PC-9 (cell line): ENCODE measurements at regions not wholly inside any gene's neighbourhood (a gene's known extent, or its start where the extent isn't known, plus 50 kb on each side); places are given as distances from the start of the nearest gene placed in this dataset.

Experiments
- BruUV-seq: library from RNA; stranded (reverse); fragments of 400-500 nt; replicated peaks from 2 replicates; lab custom pipeline; 2021; lab: Mats Ljungman, UMichigan
- CTCF ChIA-PET: fragments of 300-600 bp; sonication (Branson Sonifier 250); formaldehyde crosslinking; loops from one replicate; lab custom pipeline; 2022; ENCODE audit warnings: antibody characterized with exemption; lab: Charles Lee
- POLR2A ChIA-PET: fragments of 300-600 bp; sonication (Branson Sonifier 250); formaldehyde crosslinking; loops from one replicate; lab custom pipeline; 2022; ENCODE audit warnings: antibody characterized with exemption; ENCODE audit not compliant: unreplicated experiment; lab: Charles Lee
- DNase-seq, 2 experiments: peaks; one replicate each; pipeline versions ENCODE4 v3.0.0 to v3.0.0-alpha.2; 2015 to 2022; ENCODE audit warnings: mixed read lengths in 1 of 2
- H2AFZ ChIP-seq: fragments of 200-600 bp; sonication (generic); 2 replicates; pipeline ENCODE4 v1.8.1; 2017; ENCODE audit warnings: antibody characterized with exemption
- H3F3A ChIP-seq: fragments of 200-600 bp; sonication (generic); 2 replicates; pipeline ENCODE4 v1.8.1; 2017; ENCODE audit warnings: antibody characterized with exemption, mild to moderate bottlenecking, low read depth; ENCODE audit not compliant: insufficient read depth
- H3K27ac ChIP-seq: fragments of 200-600 bp; sonication (generic); 2 replicates; pipeline ENCODE4 v1.6.1; 2016; ENCODE audit warnings: mixed run types
- H3K27me3 ChIP-seq: fragments of 200-600 bp; sonication (generic); 2 replicates; pipeline ENCODE4 v1.6.1; 2016; ENCODE audit warnings: low read depth, mixed run types; ENCODE audit not compliant: insufficient read depth
- H3K36me3 ChIP-seq: fragments of 200-600 bp; sonication (generic); 2 replicates; pipeline ENCODE4 v1.6.1; 2016; ENCODE audit warnings: low read depth, mixed run types
- H3K4me1 ChIP-seq: fragments of 200-600 bp; sonication (generic); replicated peaks from 2 replicates; pipeline ENCODE4 v1.6.1; 2016; ENCODE audit warnings: mixed run types; ENCODE audit not compliant: insufficient read depth
- H3K4me2 ChIP-seq: fragments of 200-600 bp; sonication (generic); 2 replicates; pipeline ENCODE4 v1.6.1; 2017; ENCODE audit warnings: mixed run types
- H3K4me3 ChIP-seq: fragments of 200-600 bp; sonication (generic); 2 replicates; pipeline ENCODE4 v1.6.1; 2016; ENCODE audit warnings: mixed run types
- H3K79me2 ChIP-seq: fragments of 200-600 bp; sonication (generic); 2 replicates; pipeline ENCODE4 v1.6.1; 2017; ENCODE audit warnings: low read depth, mixed run types
- H3K9me2 ChIP-seq: fragments of 200-600 bp; sonication (generic); 2 replicates; pipeline ENCODE4 v1.8.1; 2017; ENCODE audit warnings: mild to moderate bottlenecking; ENCODE audit not compliant: insufficient read depth
- H3K9me3 ChIP-seq: fragments of 200-600 bp; sonication (generic); 2 replicates; pipeline ENCODE4 v1.8.1; 2016; ENCODE audit warnings: low read depth; ENCODE audit not compliant: insufficient read depth
- H4K20me1 ChIP-seq: fragments of 200-600 bp; sonication (generic); 2 replicates; pipeline ENCODE4 v1.8.1; 2017; ENCODE audit not compliant: insufficient read depth
- CTCF ChIP-seq: fragments of 200-600 bp; sonication (generic); conservative IDR thresholded peaks from 2 replicates; pipeline ENCODE4 v1.6.1; 2017; ENCODE audit warnings: mixed run types, antibody characterized with exemption, mild to moderate bottlenecking, moderate library complexity
- EZH2 ChIP-seq: fragments of 200-600 bp; sonication (generic); IDR thresholded peaks from 2 replicates; pipeline ENCODE4 v1.8.0; 2017; ENCODE audit warnings: antibody characterized with exemption, low read depth
- intact Hi-C: fragments of 100-400 bp; cut with micrococcal nuclease; formaldehyde crosslinking; loops from one replicate; pipeline ENCODE4 v1.10.0; 2022; ENCODE audit not compliant: unreplicated experiment

- H3F3A ChIP-seq: no peaks in the 10 kb centered on the region
- no peaks in the 10 kb centered on the region for H3K4me1 ChIP-seq
- no TSS peak for BruUV-seq
- H3K4me3 ChIP-seq: no peak overlapping the region
- no peak overlapping the region for H3K27ac ChIP-seq
- intact Hi-C loops: no loop called here
- H3K9me2 ChIP-seq: no peaks in the 10 kb centered on the region
- no peaks in the 10 kb centered on the region for H3K79me2 ChIP-seq
- CTCF ChIA-PET: no interaction called here
- H3K9me3 ChIP-seq: no peaks in the 10 kb centered on the region
- POLR2A ChIA-PET: no interaction called here
- H3K4me2 ChIP-seq: no peak overlapping the region
- TF ChIP-seq CTCF (no peak), EZH2 (no peak)
- H3K27me3 ChIP-seq: no peaks in the 10 kb centered on the region
- H4K20me1 ChIP-seq: no peaks in the 10 kb centered on the region
- DNase-seq: no peak
- no peak overlapping the region for H2AFZ ChIP-seq
- no peaks in the 10 kb centered on the region for H3K36me3 ChIP-seq
These were observed 68.0 kb upstream of the PLS3 start for GRCh38 chrX:115493015-115493414.

- POLR2A ChIA-PET: no interaction called here
- intact Hi-C loops: no loop called here
- no peaks in the 10 kb centered on the region for H3K4me1 ChIP-seq
- no peak for TF ChIP-seq EZH2
- TF ChIP-seq CTCF: no peak
- H3K4me3 ChIP-seq: no peak overlapping the region
- H2AFZ ChIP-seq: no peak overlapping the region
- no TSS peak for BruUV-seq
- no peaks in the 10 kb centered on the region for H3K27me3 ChIP-seq
- no peak overlapping the region for H3K4me2 ChIP-seq
- H3K27ac ChIP-seq: no peak overlapping the region
- H3K9me3 ChIP-seq: no peaks in the 10 kb centered on the region
- H4K20me1 ChIP-seq: no peaks in the 10 kb centered on the region
- H3K79me2 ChIP-seq: no peaks in the 10 kb centered on the region
- H3K9me2 ChIP-seq: no peaks in the 10 kb centered on the region
- H3K36me3 ChIP-seq: no peaks in the 10 kb centered on the region
- no peaks in the 10 kb centered on the region for H3F3A ChIP-seq
- DNase-seq: no peak
- CTCF ChIA-PET: no interaction called here
These were observed 66.8 kb upstream of the PLS3 start for GRCh38 chrX:115494161-115494560.

GRCh38 chrX:115499112-115499805, 61.7 kb upstream of the PLS3 start:
- no peaks in the 10 kb centered on the region for H3K4me1 ChIP-seq
- no peaks in the 10 kb centered on the region for H3K36me3 ChIP-seq
- DNase-seq: no peak
- intact Hi-C loops: no loop called here
- no peaks in the 10 kb centered on the region for H3K79me2 ChIP-seq
- H2AFZ ChIP-seq: 0 out of 2 replicates have a peak overlapping the region, but pooled peaks have one; percentile 32
- H3K27me3 ChIP-seq: no peaks in the 10 kb centered on the region
- BruUV-seq: no TSS peak
- TF ChIP-seq CTCF (no peak), EZH2 (no peak)
- H3F3A ChIP-seq: no peaks in the 10 kb centered on the region
- no peaks in the 10 kb centered on the region for H4K20me1 ChIP-seq
- H3K4me2 ChIP-seq: peak overlapping the region; percentile 40; the same call in 1 of the 2 replicates
- ChIA-PET CTCF (no interaction called here), POLR2A (no interaction called here)
- H3K27ac ChIP-seq: no peak overlapping the region
- no peaks in the 10 kb centered on the region for H3K9me3 ChIP-seq
- H3K4me3 ChIP-seq: no peak overlapping the region
- no peaks in the 10 kb centered on the region for H3K9me2 ChIP-seq
